HepG2 (cell line): ENCODE measurements at regions not wholly inside any gene's neighbourhood (a gene's known extent, or its start where the extent isn't known, plus 50 kb on each side); places are given as distances from the start of the nearest gene placed in this dataset.

Experiments
- ATAC-seq: fragments of 200-7000 bp; cut with Tn5 transposase; 3 replicates; pipeline ENCODE4 v1.9.1; 2020; ENCODE audit warnings: mild to moderate bottlenecking, moderate library complexity
- BruUV-seq: library from RNA; stranded (reverse); fragments of 400-500 nt; replicated peaks from 2 replicates; lab custom pipeline; 2021; lab: Mats Ljungman, UMichigan
- CTCF ChIA-PET: fragments of 300-600 bp; formaldehyde crosslinking; extraction: SDS; loops from one replicate; lab custom pipeline; 2021; ENCODE audit warnings: low total read pairs, inconsistent platforms, low intra/inter-chr PET ratio; lab: Yijun Ruan, JAX
- POLR2A ChIA-PET: fragments of 350-600 bp; sonication (Branson Sonifier 250); formaldehyde crosslinking; loops from one replicate; lab custom pipeline; 2020; ENCODE audit warnings: antibody characterized with exemption, inconsistent platforms; lab: Yijun Ruan, JAX
- DNase-seq: peaks from one replicate; pipeline ENCODE4 v3.0.0-alpha.2; 2015; ENCODE audit warnings: low spot score
- FAIRE-seq: peaks from 3 replicates; lab custom pipeline; 2011; peaks lifted over from hg19 to GRCh38; lab: Jason Lieb, UNC
- H2AFZ ChIP-seq: one replicate; pipeline ENCODE4 v1.6.1; 2011; ENCODE audit warnings: low read length, inconsistent platforms
- H3K27ac ChIP-seq: fragments of 300-600 bp; 3 replicates; pipeline ENCODE4 v1.8.0; 2011; ENCODE audit warnings: mixed run types, mild to moderate bottlenecking, mixed read lengths, low read length, inconsistent platforms; ENCODE audit not compliant: insufficient read depth; ENCODE audit errors: extremely low read length
- H3K27me3 ChIP-seq, 2 experiments: fragments of 200-600 bp in 1 of 2; 2 replicates in 1 of 2; 3 replicates in 1 of 2; pipeline versions ENCODE4 v1.6.0 to v1.8.0; 2011; ENCODE audit warnings: low read length in 2 of 2, mild to moderate bottlenecking in 2 of 2, moderate library complexity in 2 of 2, inconsistent platforms in 1 of 2; ENCODE audit not compliant: insufficient read depth in 2 of 2, control insufficient read depth in 1 of 2
- H3K36me3 ChIP-seq, 2 experiments: fragments of 200-600 bp in 1 of 2; replicated peaks in 1 of 2; 2 replicates in 1 of 2; 3 replicates in 1 of 2; pipeline versions ENCODE4 v1.5.1 to v1.8.0; 2011; ENCODE audit warnings: low read length in 2 of 2, inconsistent platforms in 1 of 2; ENCODE audit not compliant: insufficient read depth in 2 of 2, control insufficient read depth in 1 of 2
- H3K4me1 ChIP-seq: 2 replicates; pipeline ENCODE4 v1.5.1; 2012; ENCODE audit warnings: low read length, inconsistent platforms; ENCODE audit not compliant: insufficient read depth
- H3K4me2 ChIP-seq: 2 replicates; pipeline ENCODE4 v1.6.0; 2011; ENCODE audit warnings: low read depth, low read length, inconsistent platforms
- H3K4me3 ChIP-seq, 3 experiments: fragments of 200-600 bp in 1 of 3; sonication (generic), shearing (Covaris generic) in 1 of 3; replicated peaks in 1 of 3; 2 replicates each; pipeline ENCODE4 v1.5.1; 2011 to 2016; ENCODE audit warnings: low read length in 3 of 3, inconsistent platforms in 2 of 3, low read depth in 2 of 3, mild to moderate bottlenecking in 2 of 3, control low read depth in 1 of 3, mixed read lengths in 1 of 3; ENCODE audit not compliant: insufficient read depth in 1 of 3
- H3K79me2 ChIP-seq: one replicate; pipeline ENCODE4 v1.6.1; 2011; ENCODE audit warnings: low read length, inconsistent platforms; ENCODE audit not compliant: insufficient read depth
- H3K9ac ChIP-seq: 2 replicates; pipeline ENCODE4 v1.6.0; 2011; ENCODE audit warnings: mild to moderate bottlenecking, low read depth, low read length, inconsistent platforms; ENCODE audit not compliant: insufficient read depth
- H3K9me3 ChIP-seq: 2 replicates; pipeline ENCODE4 v1.5.1; 2012; ENCODE audit warnings: mild to moderate bottlenecking, low read length
- H4K20me1 ChIP-seq: 2 replicates; pipeline ENCODE4 v1.6.0; 2011; ENCODE audit warnings: inconsistent platforms, mild to moderate bottlenecking, low read length, moderate library complexity; ENCODE audit not compliant: insufficient read depth
- CHCHD3 ChIP-seq: sonication (generic); formaldehyde crosslinking; IDR thresholded peaks from 2 replicates; pipeline ENCODE4 v1.8.0; 2022; ENCODE audit warnings: mild to moderate bottlenecking, missing genetic modification reagents, moderate library complexity
- DDIT3 ChIP-seq: sonication (generic); formaldehyde crosslinking; IDR thresholded peaks from 2 replicates; pipeline ENCODE4 v1.4.0; 2020; ENCODE audit warnings: mild to moderate bottlenecking, missing genetic modification reagents
- NFIC ChIP-seq: IDR thresholded peaks from 2 replicates; pipeline ENCODE4 v1.6.1; 2012; ENCODE audit warnings: mild to moderate bottlenecking, low read length, inconsistent platforms
- NONO ChIP-seq, 2 experiments: fragments of 450-650 bp in 1 of 2; sonication (generic) in 1 of 2; formaldehyde crosslinking in 1 of 2; IDR thresholded peaks in 1 of 2; conservative IDR thresholded peaks in 1 of 2; 2 replicates each; pipeline versions ENCODE4 v1.6.1 to v1.8.0; 2017 to 2022; ENCODE audit warnings: mild to moderate bottlenecking in 1 of 2, missing genetic modification reagents in 1 of 2, moderate library complexity in 1 of 2
- SRY ChIP-seq: sonication (generic); formaldehyde crosslinking; IDR thresholded peaks from 2 replicates; pipeline ENCODE4 v1.8.0; 2022; ENCODE audit warnings: mild to moderate bottlenecking, missing genetic modification reagents
- SSRP1 ChIP-seq: IDR thresholded peaks from 2 replicates; pipeline ENCODE4 v1.6.1; 2016; ENCODE audit warnings: control low read depth
- ZFP37 ChIP-seq: sonication (generic); formaldehyde crosslinking; IDR thresholded peaks from 2 replicates; pipeline ENCODE4 v1.4.0; 2020; ENCODE audit warnings: missing genetic modification reagents, borderline replicate concordance
- ZMYM2 ChIP-seq: sonication (generic); formaldehyde crosslinking; IDR thresholded peaks from 2 replicates; pipeline ENCODE4 v1.8.0; 2022; ENCODE audit warnings: mild to moderate bottlenecking, missing genetic modification reagents
- ZNF431 ChIP-seq: sonication (generic); formaldehyde crosslinking; IDR thresholded peaks from 2 replicates; pipeline ENCODE4 v1.9.0; 2022; ENCODE audit warnings: missing genetic modification reagents, low read depth, mild to moderate bottlenecking, borderline replicate concordance
- ZNF614 ChIP-seq: IDR thresholded peaks from 2 replicates; pipeline ENCODE4 v1.6.1; 2018; ENCODE audit warnings: missing biosample characterization, missing genetic modification reagents, inconsistent platforms, borderline replicate concordance
- ZNF782 ChIP-seq: sonication (generic); formaldehyde crosslinking; IDR thresholded peaks from 2 replicates; pipeline ENCODE4 v1.4.0; 2020; ENCODE audit warnings: missing genetic modification reagents, mild to moderate bottlenecking, borderline replicate concordance
- WGBS: methylation state at CpG from one replicate; pipeline ENCODE4 v1.1.6; 2017; ENCODE audit warnings: low lambda C conversion rate; 5-methylcytosine and 5-hydroxymethylcytosine counted together
- in situ Hi-C: cut with HindIII; loops from 2 replicates; pipeline ENCODE4 v1.10.0; 2017; ENCODE audit warnings: low pct_unique_long_range_greater_than_20kb; ENCODE audit not compliant: extremely low pct_ligation_motif_present
- intact Hi-C: fragments of 100-400 bp; cut with micrococcal nuclease; formaldehyde crosslinking; loops from one replicate; pipeline ENCODE4 v1.10.0; 2022; ENCODE audit not compliant: unreplicated experiment
- TF ChIP-seq, protein P1 (sequence below): sonication (generic); formaldehyde crosslinking; IDR thresholded peaks from 2 replicates; pipeline ENCODE4 v1.4.0; 2020; ENCODE audit warnings: missing genetic modification reagents
- TF ChIP-seq, protein P2 (sequence below): sonication (generic); formaldehyde crosslinking; IDR thresholded peaks from 2 replicates; pipeline ENCODE4 v1.5.0; 2020; ENCODE audit warnings: mild to moderate bottlenecking, missing genetic modification reagents
- TF ChIP-seq, protein P3 (sequence below): sonication (generic); formaldehyde crosslinking; IDR thresholded peaks from 2 replicates; pipeline ENCODE4 v1.5.0; 2020; ENCODE audit warnings: missing genetic modification reagents, mild to moderate bottlenecking, borderline replicate concordance

GRCh38 chr13:76053181-76053580 lies 417.1 kb downstream of the LMO7 start:
- H2AFZ ChIP-seq = no peak overlapping the region
- 0% methylated on average over 1 of the region's 1 CpG for WGBS
- in situ Hi-C loops (no loop called here), intact Hi-C loops (no loop called here)
- ATAC-seq = no peak
- H3K4me3 ChIP-seq = no peak overlapping the region
- no peaks in the 10 kb centered on the region for H3K27me3 ChIP-seq
- BruUV-seq = no TSS peak
- no peaks in the 10 kb centered on the region for H3K4me1 ChIP-seq
- H3K9ac ChIP-seq = no peak overlapping the region
- H3K36me3 ChIP-seq = no peaks in the 10 kb centered on the region
- H4K20me1 ChIP-seq = no peaks in the 10 kb centered on the region
- no peak overlapping the region for H3K27ac ChIP-seq
- no peak overlapping the region for H3K4me2 ChIP-seq
- no peak for DNase-seq
- FAIRE-seq = no peak
- no peak for TF ChIP-seq NONO (IDR thresholded peaks at IDR 0.05)
- no peak for TF ChIP-seq NONO (CRISPR knock-in tag; conservative IDR thresholded peaks at IDR 0.05)
- TF ChIP-seq SSRP1 = no peak
- TF ChIP-seq, protein P1, sequence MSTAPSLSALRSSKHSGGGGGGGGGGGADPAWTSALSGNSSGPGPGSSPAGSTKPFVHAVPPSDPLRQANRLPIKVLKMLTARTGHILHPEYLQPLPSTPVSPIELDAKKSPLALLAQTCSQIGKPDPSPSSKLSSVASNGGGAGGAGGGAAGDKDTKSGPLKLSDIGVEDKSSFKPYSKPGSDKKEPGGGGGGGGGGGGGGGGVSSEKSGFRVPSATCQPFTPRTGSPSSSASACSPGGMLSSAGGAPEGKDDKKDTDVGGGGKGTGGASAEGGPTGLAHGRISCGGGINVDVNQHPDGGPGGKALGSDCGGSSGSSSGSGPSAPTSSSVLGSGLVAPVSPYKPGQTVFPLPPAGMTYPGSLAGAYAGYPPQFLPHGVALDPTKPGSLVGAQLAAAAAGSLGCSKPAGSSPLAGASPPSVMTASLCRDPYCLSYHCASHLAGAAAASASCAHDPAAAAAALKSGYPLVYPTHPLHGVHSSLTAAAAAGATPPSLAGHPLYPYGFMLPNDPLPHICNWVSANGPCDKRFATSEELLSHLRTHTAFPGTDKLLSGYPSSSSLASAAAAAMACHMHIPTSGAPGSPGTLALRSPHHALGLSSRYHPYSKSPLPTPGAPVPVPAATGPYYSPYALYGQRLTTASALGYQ (CRISPR knock-in tag) = no peak
- no peak for TF ChIP-seq CHCHD3 (CRISPR knock-in tag)
- TF ChIP-seq, protein P2, sequence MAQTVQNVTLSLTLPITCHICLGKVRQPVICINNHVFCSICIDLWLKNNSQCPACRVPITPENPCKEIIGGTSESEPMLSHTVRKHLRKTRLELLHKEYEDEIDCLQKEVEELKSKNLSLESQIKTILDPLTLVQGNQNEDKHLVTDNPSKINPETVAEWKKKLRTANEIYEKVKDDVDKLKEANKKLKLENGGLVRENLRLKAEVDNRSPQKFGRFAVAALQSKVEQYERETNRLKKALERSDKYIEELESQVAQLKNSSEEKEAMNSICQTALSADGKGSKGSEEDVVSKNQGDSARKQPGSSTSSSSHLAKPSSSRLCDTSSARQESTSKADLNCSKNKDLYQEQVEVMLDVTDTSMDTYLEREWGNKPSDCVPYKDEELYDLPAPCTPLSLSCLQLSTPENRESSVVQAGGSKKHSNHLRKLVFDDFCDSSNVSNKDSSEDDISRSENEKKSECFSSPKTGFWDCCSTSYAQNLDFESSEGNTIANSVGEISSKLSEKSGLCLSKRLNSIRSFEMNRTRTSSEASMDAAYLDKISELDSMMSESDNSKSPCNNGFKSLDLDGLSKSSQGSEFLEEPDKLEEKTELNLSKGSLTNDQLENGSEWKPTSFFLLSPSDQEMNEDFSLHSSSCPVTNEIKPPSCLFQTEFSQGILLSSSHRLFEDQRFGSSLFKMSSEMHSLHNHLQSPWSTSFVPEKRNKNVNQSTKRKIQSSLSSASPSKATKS = no peak
- TF ChIP-seq ZNF782 = no peak
- TF ChIP-seq ZMYM2 (CRISPR knock-in tag) = no peak
- no peak for TF ChIP-seq ZFP37
- TF ChIP-seq, protein P3, sequence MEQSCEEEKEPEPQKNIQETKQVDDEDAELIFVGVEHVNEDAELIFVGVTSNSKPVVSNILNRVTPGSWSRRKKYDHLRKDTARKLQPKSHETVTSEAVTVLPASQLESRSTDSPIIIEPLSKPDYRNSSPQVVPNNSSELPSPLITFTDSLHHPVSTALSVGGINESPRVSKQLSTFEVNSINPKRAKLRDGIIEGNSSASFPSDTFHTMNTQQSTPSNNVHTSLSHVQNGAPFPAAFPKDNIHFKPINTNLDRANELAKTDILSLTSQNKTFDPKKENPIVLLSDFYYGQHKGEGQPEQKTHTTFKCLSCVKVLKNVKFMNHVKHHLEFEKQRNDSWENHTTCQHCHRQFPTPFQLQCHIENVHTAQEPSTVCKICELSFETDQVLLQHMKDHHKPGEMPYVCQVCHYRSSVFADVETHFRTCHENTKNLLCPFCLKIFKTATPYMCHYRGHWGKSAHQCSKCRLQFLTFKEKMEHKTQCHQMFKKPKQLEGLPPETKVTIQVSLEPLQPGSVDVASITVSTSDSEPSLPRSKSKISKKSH = no peak
- no peak for TF ChIP-seq ZNF431 (CRISPR knock-in tag)
- TF ChIP-seq DDIT3 (CRISPR knock-in tag) = no peak
- no peak for TF ChIP-seq SRY (CRISPR knock-in tag)
- no peak for TF ChIP-seq ZNF614 (CRISPR knock-in tag)
- TF ChIP-seq NFIC = no peak
- H3K9me3 ChIP-seq = no peaks in the 10 kb centered on the region
- CTCF ChIA-PET = no interaction called here
- POLR2A ChIA-PET = no interaction called here
- H3K79me2 ChIP-seq = no peaks in the 10 kb centered on the region
